ENCODE measurements at regions not wholly inside any gene's neighbourhood (a gene's known extent, or its start where the extent isn't known, plus 50 kb on each side); places are given as distances from the start of the nearest gene placed in this dataset.

DNA sequence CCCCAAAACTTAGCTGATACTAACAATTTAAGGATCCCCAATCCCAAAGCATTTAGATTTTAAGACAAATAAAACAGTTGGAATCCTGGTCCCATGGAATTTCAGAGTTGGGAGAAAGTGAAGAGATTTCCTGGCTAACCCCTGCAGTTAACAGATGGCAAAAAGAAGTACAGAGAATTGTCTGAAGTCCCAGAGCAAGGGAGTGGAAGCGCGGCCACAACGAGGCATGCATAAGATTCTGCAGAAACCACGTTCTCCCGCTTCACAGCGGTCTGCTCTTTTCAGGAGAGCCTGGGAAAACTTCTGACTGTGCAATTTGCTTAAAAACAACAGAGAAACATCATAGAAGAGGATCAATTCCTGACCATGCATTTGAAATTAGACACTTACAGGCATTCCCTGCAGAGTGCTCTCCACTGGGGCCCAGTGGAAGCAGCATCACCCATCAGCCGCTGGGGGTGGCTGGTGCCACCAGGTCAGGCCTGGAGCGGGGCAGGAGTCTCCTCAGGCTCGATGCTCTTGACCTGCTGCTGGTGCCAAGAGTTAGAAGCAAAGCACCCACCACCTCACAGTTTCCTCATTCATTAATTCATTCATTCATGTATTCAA, 226.7 kb upstream of the POU3F1 start:
- H2AK5ac ChIP-seq (ENCODE audit: low read length, severe bottlenecking) = no peak overlapping the region
- no peak overlapping the region for H3K18ac ChIP-seq (ENCODE audit: low read depth in 1 of 2, low read length in 2 of 2)
- no peak overlapping the region for H3K4me3 ChIP-seq (ENCODE audit: insufficient read depth in 1 of 2, low read depth in 1 of 2, low read length in 2 of 2)
- no peaks in the 10 kb centered on the region for H3K4me1 ChIP-seq (ENCODE audit: control insufficient read depth, insufficient read depth, low read depth, low read length)
- no peak overlapping the region for H2BK15ac ChIP-seq (ENCODE audit: low read depth, poor library complexity, severe bottlenecking)
- no peak overlapping the region for H2BK120ac ChIP-seq (ENCODE audit: low read depth, low read length)
- H3K14ac ChIP-seq (ENCODE audit: low read length in 2 of 2) = no peak overlapping the region
- H3K9me3 ChIP-seq (ENCODE audit: control insufficient read depth, low read length) = peaks cover 5% of the 10 kb centered on the region
- H4K91ac ChIP-seq (ENCODE audit: low read length) = no peak overlapping the region
- no peak for DNase-seq
- 65% methylated on average over 9 of the region's 9 CpGs for WGBS
- no peaks in the 10 kb centered on the region for H3K36me3 ChIP-seq (ENCODE audit: control insufficient read depth in 1 of 2, insufficient read depth in 2 of 2, low read depth in 1 of 2, low read length in 2 of 2)
- no peak overlapping the region for H3K4me2 ChIP-seq (ENCODE audit: low read length, poor library complexity, severe bottlenecking)
- H4K8ac ChIP-seq (ENCODE audit: low read length) = no peak overlapping the region
- no peak overlapping the region for H3K9ac ChIP-seq (ENCODE audit: low read length)
- H2BK12ac ChIP-seq (ENCODE audit: low read length in 2 of 2) = no peak overlapping the region
- H2BK5ac ChIP-seq (ENCODE audit: low read depth, low read length, poor library complexity, severe bottlenecking) = no peak overlapping the region
- peaks cover 44% of the 10 kb centered on the region in 2 experiments for H3K27me3 ChIP-seq (ENCODE audit: control insufficient read depth in 1 of 2, insufficient read depth in 1 of 2, low read length in 2 of 2)
- no peak overlapping the region for H3K4ac ChIP-seq (ENCODE audit: low read depth in 1 of 2, low read length in 2 of 2)
- H3K79me1 ChIP-seq (replicated peaks; ENCODE audit: low read length, poor library complexity, severe bottlenecking) = no peaks in the 10 kb centered on the region
- H3K23ac ChIP-seq (ENCODE audit: low read length in 2 of 2) = no peak overlapping the region
- H3K27ac ChIP-seq (ENCODE audit: low read length, poor library complexity, severe bottlenecking) = no peak overlapping the region
- H2AFZ ChIP-seq (ENCODE audit: low read depth, low read length) = no peak overlapping the region

DNA sequence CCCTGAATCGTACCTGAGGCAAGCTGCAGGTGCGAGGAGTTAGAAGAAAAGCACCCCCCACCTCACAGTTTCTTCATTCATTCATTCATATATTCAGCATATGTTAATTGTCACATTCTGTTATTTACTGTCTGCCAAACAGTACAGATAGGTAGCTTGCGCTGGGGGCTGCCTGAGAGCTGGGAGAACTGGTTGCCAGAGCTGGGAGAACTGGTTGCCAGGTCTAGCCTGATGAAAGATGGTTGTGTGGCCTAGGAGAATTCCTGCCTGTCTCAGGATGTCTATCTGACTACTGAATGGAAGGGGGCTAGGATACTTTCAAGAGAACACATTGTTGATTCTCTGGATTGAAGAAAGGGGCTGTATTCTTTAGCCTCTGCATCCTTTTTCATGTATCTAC, 225.9 kb upstream of the POU3F1 start:
- Histone ChIP-seq H3K9ac (ENCODE audit: low read length) (no peak overlapping the region), H3K4me2 (ENCODE audit: low read length, poor library complexity, severe bottlenecking) (no peak overlapping the region), H2AFZ (ENCODE audit: low read depth, low read length) (no peak overlapping the region), H3K4me3 (ENCODE audit: insufficient read depth in 1 of 2, low read depth in 1 of 2, low read length in 2 of 2) (no peak overlapping the region), H3K79me1 (replicated peaks; ENCODE audit: low read length, poor library complexity, severe bottlenecking) (no peaks in the 10 kb centered on the region), H4K91ac (ENCODE audit: low read length) (no peak overlapping the region), H2AK5ac (ENCODE audit: low read length, severe bottlenecking) (no peak overlapping the region), H3K14ac (ENCODE audit: low read length in 2 of 2) (no peak overlapping the region), H3K27me3 (ENCODE audit: control insufficient read depth in 1 of 2, insufficient read depth in 1 of 2, low read length in 2 of 2) (peaks cover 44 to 47% of the 10 kb centered on the region in 2 experiments), H3K18ac (ENCODE audit: low read depth in 1 of 2, low read length in 2 of 2) (no peak overlapping the region), H3K9me3 (ENCODE audit: control insufficient read depth, low read length) (peaks cover 4% of the 10 kb centered on the region), H3K23ac (ENCODE audit: low read length in 2 of 2) (no peak overlapping the region), H2BK12ac (ENCODE audit: low read length in 2 of 2) (no peak overlapping the region), H2BK5ac (ENCODE audit: low read depth, low read length, poor library complexity, severe bottlenecking) (no peak overlapping the region), H3K36me3 (ENCODE audit: control insufficient read depth in 1 of 2, insufficient read depth in 2 of 2, low read depth in 1 of 2, low read length in 2 of 2) (no peaks in the 10 kb centered on the region), H3K27ac (ENCODE audit: low read length, poor library complexity, severe bottlenecking) (no peak overlapping the region), H2BK15ac (ENCODE audit: low read depth, poor library complexity, severe bottlenecking) (no peak overlapping the region), H4K8ac (ENCODE audit: low read length) (no peak overlapping the region), H3K4ac (ENCODE audit: low read depth in 1 of 2, low read length in 2 of 2) (no peak overlapping the region), H2BK120ac (ENCODE audit: low read depth, low read length) (no peak overlapping the region), H3K4me1 (ENCODE audit: control insufficient read depth, insufficient read depth, low read depth, low read length) (no peaks in the 10 kb centered on the region)
- no peak for DNase-seq
- 58% methylated on average over 3 of the region's 3 CpGs for WGBS

DNA sequence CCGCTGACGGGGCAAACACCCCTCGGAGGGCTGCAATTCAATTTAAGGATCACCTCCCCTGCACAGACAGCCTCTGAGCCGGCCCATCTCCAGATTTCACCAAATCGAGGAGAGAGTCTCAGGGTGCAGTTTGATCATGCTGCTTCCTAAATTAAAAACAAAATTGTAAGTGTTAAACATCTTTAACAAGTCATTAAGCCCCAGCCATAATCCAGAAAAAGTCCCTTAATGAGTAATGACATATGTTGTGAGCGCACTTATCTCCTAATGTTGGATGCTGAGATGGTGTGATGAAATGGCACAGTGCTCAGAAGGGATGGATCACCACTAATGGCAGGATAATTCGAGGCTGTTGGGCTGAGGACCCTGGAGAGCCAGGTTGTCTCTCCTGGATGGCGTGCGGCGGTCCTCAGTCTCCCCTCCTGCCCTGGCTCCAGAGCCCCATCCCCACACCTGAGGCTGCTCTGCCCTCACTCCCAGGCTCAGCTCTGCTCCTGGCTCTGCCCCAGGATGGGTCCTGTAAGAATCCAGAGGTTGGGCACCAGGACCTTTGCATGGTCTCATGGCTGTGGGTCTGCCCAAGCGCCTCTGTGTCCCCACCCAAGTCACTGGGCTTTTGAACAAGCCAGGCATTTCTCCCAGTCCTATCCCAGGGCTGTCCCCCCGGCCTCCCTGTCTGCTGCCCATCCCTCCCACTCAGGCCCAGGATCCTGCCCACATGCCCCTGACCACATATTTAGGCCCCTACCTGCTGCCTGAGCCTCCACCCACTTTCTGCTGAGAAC, 224.4 kb upstream of the POU3F1 start:
- Histone ChIP-seq H3K9me3 (ENCODE audit: control insufficient read depth, low read length) (no peaks in the 10 kb centered on the region), H3K36me3 (ENCODE audit: control insufficient read depth in 1 of 2, insufficient read depth in 2 of 2, low read depth in 1 of 2, low read length in 2 of 2) (no peaks in the 10 kb centered on the region), H2BK15ac (ENCODE audit: low read depth, poor library complexity, severe bottlenecking) (no peak overlapping the region), H2BK120ac (ENCODE audit: low read depth, low read length) (no peak overlapping the region), H3K14ac (ENCODE audit: low read length in 2 of 2) (no peak overlapping the region), H3K27me3 (ENCODE audit: control insufficient read depth in 1 of 2, insufficient read depth in 1 of 2, low read length in 2 of 2) (peaks cover 50% of the 10 kb centered on the region in 2 experiments), H3K9ac (ENCODE audit: low read length) (no peak overlapping the region), H3K4me1 (ENCODE audit: control insufficient read depth, insufficient read depth, low read depth, low read length) (no peaks in the 10 kb centered on the region), H3K4me3 (ENCODE audit: insufficient read depth in 1 of 2, low read depth in 1 of 2, low read length in 2 of 2) (no peak overlapping the region), H3K79me1 (replicated peaks; ENCODE audit: low read length, poor library complexity, severe bottlenecking) (no peaks in the 10 kb centered on the region), H2BK12ac (ENCODE audit: low read length in 2 of 2) (no peak overlapping the region), H3K4ac (ENCODE audit: low read depth in 1 of 2, low read length in 2 of 2) (no peak overlapping the region), H2AK5ac (ENCODE audit: low read length, severe bottlenecking) (no peak overlapping the region), H4K91ac (ENCODE audit: low read length) (no peak overlapping the region), H2AFZ (ENCODE audit: low read depth, low read length) (no peak overlapping the region), H2BK5ac (ENCODE audit: low read depth, low read length, poor library complexity, severe bottlenecking) (no peak overlapping the region), H3K27ac (ENCODE audit: low read length, poor library complexity, severe bottlenecking) (no peak overlapping the region), H3K18ac (ENCODE audit: low read depth in 1 of 2, low read length in 2 of 2) (no peak overlapping the region), H3K23ac (ENCODE audit: low read length in 2 of 2) (no peak overlapping the region), H3K4me2 (ENCODE audit: low read length, poor library complexity, severe bottlenecking) (no peak overlapping the region), H4K8ac (ENCODE audit: low read length) (no peak overlapping the region)
- WGBS = 59% methylated on average over 12 of the region's 12 CpGs
- no peak for DNase-seq

- no peaks in the 10 kb centered on the region for H3K9me3 ChIP-seq (ENCODE audit: control insufficient read depth, low read length)
- WGBS = 65% methylated on average over 15 of the region's 15 CpGs
- H3K79me1 ChIP-seq (replicated peaks; ENCODE audit: low read length, poor library complexity, severe bottlenecking) = no peaks in the 10 kb centered on the region
- H2BK5ac ChIP-seq (ENCODE audit: low read depth, low read length, poor library complexity, severe bottlenecking) = no peak overlapping the region
- no peak overlapping the region for H2AK5ac ChIP-seq (ENCODE audit: low read length, severe bottlenecking)
- H3K4me2 ChIP-seq (ENCODE audit: low read length, poor library complexity, severe bottlenecking) = no peak overlapping the region
- H3K27me3 ChIP-seq (ENCODE audit: control insufficient read depth in 1 of 2, insufficient read depth in 1 of 2, low read length in 2 of 2) = peaks cover 50 to 54% of the 10 kb centered on the region in 2 experiments
- H3K9ac ChIP-seq (ENCODE audit: low read length) = no peak overlapping the region
- no peak overlapping the region for H3K23ac ChIP-seq (ENCODE audit: low read length in 2 of 2)
- no peak overlapping the region for H3K4ac ChIP-seq (ENCODE audit: low read depth in 1 of 2, low read length in 2 of 2)
- H3K4me3 ChIP-seq (ENCODE audit: insufficient read depth in 1 of 2, low read depth in 1 of 2, low read length in 2 of 2) = no peak overlapping the region
- H3K14ac ChIP-seq (ENCODE audit: low read length in 2 of 2) = no peak overlapping the region
- no peak overlapping the region for H2BK120ac ChIP-seq (ENCODE audit: low read depth, low read length)
- H3K36me3 ChIP-seq (ENCODE audit: control insufficient read depth in 1 of 2, insufficient read depth in 2 of 2, low read depth in 1 of 2, low read length in 2 of 2) = no peaks in the 10 kb centered on the region
- no peaks in the 10 kb centered on the region for H3K4me1 ChIP-seq (ENCODE audit: control insufficient read depth, insufficient read depth, low read depth, low read length)
- H4K91ac ChIP-seq (ENCODE audit: low read length) = no peak overlapping the region
- H4K8ac ChIP-seq (ENCODE audit: low read length) = no peak overlapping the region
- H3K18ac ChIP-seq (ENCODE audit: low read depth in 1 of 2, low read length in 2 of 2) = no peak overlapping the region
- H2BK15ac ChIP-seq (ENCODE audit: low read depth, poor library complexity, severe bottlenecking) = no peak overlapping the region
- no peak overlapping the region for H2AFZ ChIP-seq (ENCODE audit: low read depth, low read length)
- H2BK12ac ChIP-seq (ENCODE audit: low read length in 2 of 2) = no peak overlapping the region
- no peak overlapping the region for H3K27ac ChIP-seq (ENCODE audit: low read length, poor library complexity, severe bottlenecking)
- no peak for DNase-seq
Observed at GRCh38 chr1:38269923-38270848, 223.6 kb upstream of the POU3F1 start.

Data from mesenchymal stem cell (in vitro differentiated cells and primary cell).